AG09309 (cell line): ENCODE measurements at regions not wholly inside any gene's neighbourhood (a gene's known extent, or its start where the extent isn't known, plus 50 kb on each side); places are given as distances from the start of the nearest gene placed in this dataset.
"Not testable (repeated sequence)": the region's sequence is repeated elsewhere in the genome, so short reads cannot be mapped to it uniquely, and the experiment has no call there.

Source experiments
- DNase-seq: peaks from one replicate; pipeline ENCODE4 v3.0.0-alpha.2; 2010; ENCODE audit warnings: low read depth
- H3K4me3 ChIP-seq: 2 replicates; pipeline ENCODE4 v1.5.1; 2011; ENCODE audit warnings: mild to moderate bottlenecking, low read depth, low read length, moderate library complexity; ENCODE audit not compliant: control insufficient read depth
- TF ChIP-seq, protein P1 (sequence below): IDR thresholded peaks from 2 replicates; pipeline ENCODE4 v1.5.1; 2011; ENCODE audit warnings: mild to moderate bottlenecking, low read depth, low read length, inconsistent platforms; ENCODE audit not compliant: insufficient read depth, control insufficient read depth; ENCODE audit errors: missing control alignments

DNA sequence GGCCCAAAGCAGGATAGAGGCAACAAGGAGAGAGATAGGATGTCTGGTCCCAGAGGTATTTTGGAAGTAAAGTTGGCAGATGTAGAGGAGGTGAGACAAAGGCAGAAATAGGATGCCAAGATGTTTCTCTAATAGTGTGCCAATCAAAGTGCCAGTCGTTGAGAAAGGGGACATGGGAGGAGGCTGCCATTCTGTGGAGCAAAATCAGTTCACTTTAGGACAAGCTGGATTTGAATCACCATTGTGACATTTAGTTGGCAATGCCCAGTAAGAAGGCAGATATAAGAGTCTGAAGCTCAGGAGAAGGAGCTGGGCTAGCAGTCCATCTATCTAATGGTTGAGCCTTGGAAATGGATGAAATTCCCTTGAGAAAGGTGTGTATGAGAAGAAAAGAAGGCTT is 53.8 kb downstream of the ADRB2 start:
- H3K4me3 ChIP-seq = no peak overlapping the region
- TF ChIP-seq, protein P1, sequence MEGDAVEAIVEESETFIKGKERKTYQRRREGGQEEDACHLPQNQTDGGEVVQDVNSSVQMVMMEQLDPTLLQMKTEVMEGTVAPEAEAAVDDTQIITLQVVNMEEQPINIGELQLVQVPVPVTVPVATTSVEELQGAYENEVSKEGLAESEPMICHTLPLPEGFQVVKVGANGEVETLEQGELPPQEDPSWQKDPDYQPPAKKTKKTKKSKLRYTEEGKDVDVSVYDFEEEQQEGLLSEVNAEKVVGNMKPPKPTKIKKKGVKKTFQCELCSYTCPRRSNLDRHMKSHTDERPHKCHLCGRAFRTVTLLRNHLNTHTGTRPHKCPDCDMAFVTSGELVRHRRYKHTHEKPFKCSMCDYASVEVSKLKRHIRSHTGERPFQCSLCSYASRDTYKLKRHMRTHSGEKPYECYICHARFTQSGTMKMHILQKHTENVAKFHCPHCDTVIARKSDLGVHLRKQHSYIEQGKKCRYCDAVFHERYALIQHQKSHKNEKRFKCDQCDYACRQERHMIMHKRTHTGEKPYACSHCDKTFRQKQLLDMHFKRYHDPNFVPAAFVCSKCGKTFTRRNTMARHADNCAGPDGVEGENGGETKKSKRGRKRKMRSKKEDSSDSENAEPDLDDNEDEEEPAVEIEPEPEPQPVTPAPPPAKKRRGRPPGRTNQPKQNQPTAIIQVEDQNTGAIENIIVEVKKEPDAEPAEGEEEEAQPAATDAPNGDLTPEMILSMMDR = no peak
- DNase-seq = no peak

DNA sequence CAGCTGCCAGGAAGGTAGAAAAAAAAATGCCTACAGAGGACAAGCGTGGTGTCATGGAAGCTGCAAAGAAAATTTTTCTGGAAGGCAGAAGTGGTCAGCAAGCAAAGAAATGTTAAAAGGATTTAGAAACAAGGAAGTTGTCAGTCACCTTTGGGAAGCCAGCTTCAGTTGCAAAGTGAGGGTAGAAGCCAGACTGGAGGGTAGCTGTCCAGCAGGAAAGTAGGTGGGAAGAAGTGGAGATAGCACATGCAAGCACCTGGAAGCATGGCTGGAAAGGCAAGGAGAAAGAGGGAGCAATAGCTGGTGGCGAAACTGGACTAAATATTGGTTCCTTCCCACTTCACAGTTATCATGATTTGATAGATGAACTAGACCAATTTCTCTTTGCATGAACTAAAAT is 54.3 kb downstream of the ADRB2 start:
- TF ChIP-seq, protein P1 = no peak
- no peak for DNase-seq

DNA sequence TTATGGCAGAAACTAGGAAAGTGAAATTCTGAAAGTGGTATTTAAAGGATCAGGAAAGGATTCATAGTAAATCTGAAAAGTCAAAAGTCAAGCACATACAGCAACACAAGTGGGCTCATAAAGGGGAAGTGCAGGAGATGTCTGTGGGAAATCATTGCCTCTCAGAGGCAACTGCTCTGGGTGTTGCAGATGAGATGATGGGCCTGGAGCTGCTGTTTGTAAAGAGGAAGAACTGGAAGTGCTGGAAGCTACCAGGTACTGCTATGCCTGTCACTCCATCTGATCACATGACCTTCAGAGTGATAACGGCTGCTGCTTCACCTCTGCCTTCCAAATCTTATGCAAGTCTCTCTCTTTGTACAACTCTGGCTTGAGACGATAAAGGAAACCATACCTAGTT is 55.9 kb downstream of the ADRB2 start:
- no peak overlapping the region for H3K4me3 ChIP-seq
- DNase-seq = no peak
- TF ChIP-seq, protein P1 = no peak

More for the DNA sequence above, 54.3 kb downstream of the ADRB2 start:
- H3K4me3 ChIP-seq = no peak overlapping the region

DNA sequence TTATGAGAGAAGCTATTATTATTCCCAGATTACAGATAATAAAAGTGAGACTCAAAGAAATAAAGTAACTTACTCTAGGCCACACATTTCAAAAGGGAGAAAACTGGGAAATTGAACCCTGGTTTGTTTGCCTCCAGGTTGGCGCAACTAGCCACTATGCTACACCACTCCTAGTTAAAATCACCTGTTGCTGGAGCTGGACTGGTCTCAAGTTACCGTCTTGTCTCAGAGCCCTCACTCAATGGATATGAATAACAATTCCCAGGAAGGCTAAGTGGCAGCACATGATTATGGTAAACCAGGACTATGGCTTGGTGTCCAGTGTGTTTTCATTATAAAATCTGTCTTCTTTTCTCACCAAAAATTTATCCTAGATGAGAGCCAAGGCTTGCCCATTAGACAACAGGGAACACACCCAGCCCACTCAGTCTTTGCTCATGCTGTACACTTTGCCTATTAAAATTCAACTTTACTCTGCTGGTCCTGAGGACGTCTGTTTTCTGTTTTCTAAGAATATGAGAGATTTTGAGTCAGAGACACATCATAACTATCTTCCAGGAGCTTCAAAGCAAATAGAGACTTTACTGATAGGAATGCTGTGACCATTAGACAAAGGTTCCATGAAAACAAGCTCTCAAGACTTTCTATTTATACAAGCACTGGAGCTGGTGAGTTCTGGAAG is 58.1 kb downstream of the ADRB2 start:
- TF ChIP-seq, protein P1 = no peak
- H3K4me3 ChIP-seq = no peak overlapping the region
- no peak for DNase-seq

DNA sequence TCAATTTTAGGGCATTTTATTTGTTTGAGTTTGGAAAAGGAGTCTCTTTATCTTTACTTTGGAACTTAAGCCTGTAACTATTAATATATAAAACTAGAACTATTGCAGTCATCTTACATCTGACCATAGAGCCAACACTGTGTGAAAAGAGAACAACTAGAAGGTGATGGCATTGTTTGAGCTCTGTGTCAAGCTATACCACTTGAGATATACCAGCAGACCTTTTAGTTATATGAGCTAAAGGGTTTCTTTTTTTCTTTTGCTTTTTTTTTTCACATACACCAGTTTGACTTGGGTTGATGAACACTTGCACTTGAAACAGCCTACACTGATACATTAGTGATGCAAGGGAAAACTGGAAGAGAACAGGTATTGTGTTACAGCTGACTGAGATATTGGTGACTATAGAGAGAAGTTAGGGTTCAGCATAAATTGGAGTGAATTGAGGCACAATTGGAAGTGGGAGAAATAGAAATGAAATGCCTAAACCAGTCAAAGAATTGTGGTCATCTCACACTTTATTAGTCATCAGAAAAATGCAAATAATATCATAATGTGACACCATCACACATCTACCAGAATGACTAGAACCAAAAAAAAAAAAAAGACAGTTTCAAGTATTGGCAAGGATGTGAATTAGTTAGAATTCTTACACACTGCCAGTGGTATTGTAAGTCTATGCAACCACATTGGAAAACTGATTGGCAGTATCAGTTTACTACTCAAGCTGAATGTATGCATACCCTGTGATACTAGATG is 60.9 kb downstream of the ADRB2 start:
- no peak for DNase-seq
- no peak overlapping the region for H3K4me3 ChIP-seq
- TF ChIP-seq, protein P1 = no peak

DNA sequence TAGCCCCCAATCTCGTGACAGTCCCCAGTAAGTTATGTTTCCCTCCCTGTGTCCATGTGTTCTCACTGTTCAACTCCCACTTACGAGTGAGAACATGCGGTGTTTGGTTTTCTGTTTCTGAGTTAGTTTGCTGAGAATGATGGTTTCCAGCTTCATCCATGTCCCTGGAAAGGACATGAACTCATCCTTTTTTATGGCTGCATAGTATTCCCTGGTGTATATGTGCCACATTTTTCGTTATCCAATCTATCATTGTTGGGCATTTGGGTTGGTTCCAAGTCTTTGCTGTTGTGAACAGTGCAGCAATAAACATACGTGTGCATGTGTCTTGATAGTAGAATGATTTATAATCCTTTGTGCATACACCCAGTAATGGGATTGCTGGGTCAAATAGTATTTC is 63.5 kb downstream of the ADRB2 start:
- DNase-seq, H3K4me3 ChIP-seq: not testable (repeated sequence)

DNA sequence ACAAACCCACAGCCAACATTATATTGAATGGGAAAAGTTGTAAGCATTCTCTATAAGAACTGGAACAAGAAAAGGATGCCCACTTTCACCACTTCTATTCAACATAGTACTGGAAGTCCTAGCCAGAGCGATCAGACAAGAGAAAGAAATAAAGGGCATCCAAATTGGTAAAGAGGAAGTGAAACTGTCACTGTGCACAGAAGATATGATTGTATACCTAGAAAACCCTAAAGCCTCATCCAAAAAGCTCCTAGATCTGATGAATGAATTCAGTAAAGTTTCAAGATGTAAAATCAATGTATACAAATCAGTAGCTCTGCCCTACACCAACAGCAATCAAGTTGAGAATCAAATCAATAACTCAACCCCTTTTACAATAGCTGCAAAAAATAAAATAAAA is 69.0 kb downstream of the ADRB2 start:
- DNase-seq, H3K4me3 ChIP-seq: not testable (repeated sequence)

DNA sequence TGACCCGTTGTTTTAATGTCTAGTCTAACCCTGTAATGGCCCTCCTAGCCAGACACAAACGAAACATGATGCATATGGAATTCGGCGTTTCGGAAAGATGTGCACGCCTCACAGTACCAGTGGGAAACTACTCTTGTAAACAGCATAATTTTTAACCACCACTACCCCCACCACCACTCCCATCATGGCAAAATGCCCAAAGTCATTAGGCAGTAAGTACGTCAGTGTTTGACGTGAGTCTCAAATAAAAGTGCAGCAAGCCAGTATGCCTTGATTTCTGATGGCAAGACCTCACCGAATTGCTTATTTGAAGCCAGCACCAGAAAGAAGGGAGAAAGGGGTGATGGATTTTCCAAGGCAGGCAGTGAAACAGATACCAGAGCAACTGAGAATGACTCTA is 71.4 kb downstream of the ADRB2 start:
- DNase-seq = no peak
- TF ChIP-seq, protein P1 = no peak
- no peak overlapping the region for H3K4me3 ChIP-seq
